ENCODE measurements at regions not wholly inside any gene's neighbourhood (a gene's known extent, or its start where the extent isn't known, plus 50 kb on each side); places are given as distances from the start of the nearest gene placed in this dataset.
A peak's percentile ranks its signal among the peaks of the same experiment; 100 is the strongest.

DNA sequence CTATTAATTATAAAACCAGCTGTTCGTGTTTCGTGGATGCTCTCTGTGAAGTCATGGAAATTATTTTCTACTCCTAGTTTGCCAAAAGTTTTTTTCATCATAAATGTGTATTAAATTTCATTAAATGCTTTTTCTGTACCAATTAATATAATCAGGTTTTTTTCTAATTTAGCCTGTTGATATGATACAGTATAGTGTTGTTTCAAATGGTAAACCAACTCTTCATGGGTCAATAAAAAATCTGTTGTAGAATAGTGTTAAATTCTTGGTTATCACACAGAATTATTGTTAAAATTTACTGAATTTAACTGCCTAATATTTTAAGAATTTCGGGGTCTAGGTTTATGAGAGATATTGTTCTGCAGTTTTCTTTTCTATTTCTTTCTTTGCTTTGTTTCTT lies 505.9 kb upstream of the MANEA start:
- Histone ChIP-seq H3K27ac (no peak overlapping the region), H3K4me1 (no peaks in the 10 kb centered on the region), H3K27me3 (no peaks in the 10 kb centered on the region), H3K9me3 (no peaks in the 10 kb centered on the region), H3K4me3 (no peak overlapping the region), H3K36me3 (no peaks in the 10 kb centered on the region)
- ATAC-seq = no peak
- TF ChIP-seq, protein P1, sequence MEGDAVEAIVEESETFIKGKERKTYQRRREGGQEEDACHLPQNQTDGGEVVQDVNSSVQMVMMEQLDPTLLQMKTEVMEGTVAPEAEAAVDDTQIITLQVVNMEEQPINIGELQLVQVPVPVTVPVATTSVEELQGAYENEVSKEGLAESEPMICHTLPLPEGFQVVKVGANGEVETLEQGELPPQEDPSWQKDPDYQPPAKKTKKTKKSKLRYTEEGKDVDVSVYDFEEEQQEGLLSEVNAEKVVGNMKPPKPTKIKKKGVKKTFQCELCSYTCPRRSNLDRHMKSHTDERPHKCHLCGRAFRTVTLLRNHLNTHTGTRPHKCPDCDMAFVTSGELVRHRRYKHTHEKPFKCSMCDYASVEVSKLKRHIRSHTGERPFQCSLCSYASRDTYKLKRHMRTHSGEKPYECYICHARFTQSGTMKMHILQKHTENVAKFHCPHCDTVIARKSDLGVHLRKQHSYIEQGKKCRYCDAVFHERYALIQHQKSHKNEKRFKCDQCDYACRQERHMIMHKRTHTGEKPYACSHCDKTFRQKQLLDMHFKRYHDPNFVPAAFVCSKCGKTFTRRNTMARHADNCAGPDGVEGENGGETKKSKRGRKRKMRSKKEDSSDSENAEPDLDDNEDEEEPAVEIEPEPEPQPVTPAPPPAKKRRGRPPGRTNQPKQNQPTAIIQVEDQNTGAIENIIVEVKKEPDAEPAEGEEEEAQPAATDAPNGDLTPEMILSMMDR (IDR thresholded peaks at IDR 0.05) = no peak
- DNase-seq = no peak
- intact Hi-C loops (cut with DNase I) = no loop called here

DNA sequence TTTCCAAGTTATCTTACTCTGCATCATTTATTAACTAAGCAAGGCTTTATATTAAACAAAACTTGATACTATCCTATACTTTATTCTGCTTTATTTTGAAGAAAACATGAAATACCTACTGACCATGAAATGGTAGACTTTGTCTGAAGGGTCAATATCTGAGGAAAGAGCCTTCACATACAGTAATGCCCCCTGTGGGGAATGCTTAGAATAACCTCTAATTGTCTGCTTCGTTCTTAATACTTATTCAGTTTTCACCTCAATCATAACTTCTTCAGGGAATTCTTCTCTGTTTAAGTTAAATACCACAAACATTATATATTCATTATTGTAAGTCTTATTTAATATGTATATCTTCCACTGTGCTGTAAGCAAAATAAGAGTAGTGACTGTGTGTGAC lies 498.9 kb upstream of the MANEA start:
- intact Hi-C loops (cut with DNase I) = no loop called here
- ATAC-seq = no peak
- TF ChIP-seq, protein P1 (IDR thresholded peaks at IDR 0.05) = no peak
- H3K4me1 ChIP-seq = no peaks in the 10 kb centered on the region
- H3K27ac ChIP-seq = no peak overlapping the region
- H3K4me3 ChIP-seq = no peak overlapping the region
- no peaks in the 10 kb centered on the region for H3K9me3 ChIP-seq
- no peaks in the 10 kb centered on the region for H3K27me3 ChIP-seq
- no peak for DNase-seq
- H3K36me3 ChIP-seq = no peaks in the 10 kb centered on the region

DNA sequence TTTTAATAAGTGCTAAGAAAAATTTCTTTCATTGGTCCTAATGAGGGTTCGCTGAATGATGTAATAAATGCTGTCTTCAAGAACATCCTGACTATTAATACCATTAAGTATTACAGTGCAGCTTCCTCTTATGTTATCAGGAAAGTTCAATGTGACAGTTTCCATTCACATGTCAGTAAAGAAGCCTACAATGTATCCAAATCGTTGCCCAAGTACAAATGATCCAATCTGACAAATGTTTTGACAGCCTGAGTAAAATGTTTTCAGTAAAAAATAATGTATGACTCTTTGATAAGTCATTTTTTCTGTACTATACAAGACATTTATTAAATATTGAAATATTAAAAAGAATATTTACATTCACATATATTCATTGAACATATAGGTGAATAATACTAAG lies 496.1 kb upstream of the MANEA start:
- no peak for ATAC-seq
- H3K4me3 ChIP-seq = no peak overlapping the region
- TF ChIP-seq, protein P1 (IDR thresholded peaks at IDR 0.05) = no peak
- H3K9me3 ChIP-seq = no peaks in the 10 kb centered on the region
- DNase-seq = no peak
- H3K27ac ChIP-seq = no peak overlapping the region
- H3K36me3 ChIP-seq = no peaks in the 10 kb centered on the region
- no peaks in the 10 kb centered on the region for H3K4me1 ChIP-seq
- intact Hi-C loops (cut with DNase I) = no loop called here
- no peaks in the 10 kb centered on the region for H3K27me3 ChIP-seq

- DNase-seq (no peak), ATAC-seq (no peak)
- no peak overlapping the region for H3K4me3 ChIP-seq
- no peak overlapping the region for H3K27ac ChIP-seq
- no peaks in the 10 kb centered on the region for H3K27me3 ChIP-seq
- H3K36me3 ChIP-seq = no peaks in the 10 kb centered on the region
- no peaks in the 10 kb centered on the region for H3K9me3 ChIP-seq
- no peaks in the 10 kb centered on the region for H3K4me1 ChIP-seq
- TF ChIP-seq, protein P1 (IDR thresholded peaks at IDR 0.05) = no peak
- intact Hi-C loops (cut with DNase I) = no loop called here
These were observed 495.4 kb upstream of the MANEA start for GRCh38 chr6:95081949-95082348.

DNA sequence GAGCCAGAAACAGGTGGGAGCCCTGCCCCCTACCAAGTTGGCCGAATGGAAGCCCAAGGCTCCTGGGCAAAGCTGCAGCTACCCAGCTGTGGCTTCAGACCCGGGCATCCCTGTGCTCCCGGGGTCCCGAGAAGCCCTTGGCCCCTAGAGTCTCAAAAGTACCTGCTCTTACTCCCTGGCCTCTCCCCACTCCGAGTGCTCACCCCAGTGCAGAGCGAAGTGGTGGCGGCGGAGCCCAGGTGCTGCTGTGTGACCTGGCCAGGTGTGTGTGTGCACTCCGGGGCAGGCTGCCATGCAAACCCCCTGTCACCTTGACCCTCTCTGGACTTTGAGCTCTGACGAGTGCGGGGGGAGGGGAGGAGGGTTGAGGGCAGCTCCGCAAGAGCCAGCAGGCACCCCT lies 493.8 kb upstream of the MANEA start:
- Histone ChIP-seq H3K27me3 (no peaks in the 10 kb centered on the region), H3K36me3 (no peaks in the 10 kb centered on the region), H3K9me3 (no peaks in the 10 kb centered on the region), H3K27ac (no peak overlapping the region), H3K4me1 (no peaks in the 10 kb centered on the region), H3K4me3 (no peak overlapping the region)
- ATAC-seq = peak; percentile 35
- intact Hi-C loops (cut with DNase I) = no loop called here
- DNase-seq = peak; percentile 36
- TF ChIP-seq, protein P1 (IDR thresholded peaks at IDR 0.05) = no peak

DNA sequence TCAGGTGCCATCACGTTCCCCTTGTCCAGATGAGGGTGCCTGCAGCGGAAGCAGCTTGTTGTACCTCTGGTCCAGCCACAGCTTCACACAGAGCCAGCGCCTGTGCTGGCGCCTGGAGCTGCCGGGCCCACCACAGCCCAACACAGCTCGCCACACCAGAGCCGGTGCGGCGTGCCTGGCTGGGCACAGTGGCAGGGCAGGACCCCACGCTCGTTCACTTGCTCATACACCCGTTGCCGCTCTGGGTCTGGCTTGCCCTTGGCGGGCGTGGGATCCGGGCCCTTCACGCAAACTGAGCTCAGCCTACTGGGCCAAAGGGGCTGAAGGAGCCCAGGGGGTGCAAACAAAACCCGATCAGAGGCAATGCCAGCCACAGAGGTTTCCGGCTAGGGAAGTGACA lies 492.5 kb upstream of the MANEA start:
- no peaks in the 10 kb centered on the region for H3K9me3 ChIP-seq
- H3K4me1 ChIP-seq = no peaks in the 10 kb centered on the region
- ATAC-seq (peak; percentile 54), DNase-seq (peak; percentile 49)
- TF ChIP-seq, protein P1 (IDR thresholded peaks at IDR 0.05) = no peak
- H3K4me3 ChIP-seq = no peak overlapping the region
- H3K36me3 ChIP-seq = no peaks in the 10 kb centered on the region
- intact Hi-C loops (cut with DNase I) = no loop called here
- H3K27me3 ChIP-seq = no peaks in the 10 kb centered on the region
- no peak overlapping the region for H3K27ac ChIP-seq

Data from upper lobe of right lung (tissue), 1 donor.